Heart left ventricle (tissue), 13 donors: ENCODE measurements at regions not wholly inside any gene's neighbourhood (a gene's known extent, or its start where the extent isn't known, plus 50 kb on each side); places are given as distances from the start of the nearest gene placed in this dataset.

Experiments used
- CTCF ChIP-seq, 12 donors: fragments of 200-600 bp; sonication (generic) in 4 of 12; IDR thresholded peaks; one replicate each; pipeline versions ENCODE4 v1.5.0 to v1.8.0; 2018 to 2022; ENCODE audit warnings: antibody characterized with exemption in 12 of 12, mild to moderate bottlenecking in 5 of 12
- POLR2A ChIP-seq, 2 donors: fragments of 450-650 bp; IDR thresholded peaks; one replicate each; pipeline ENCODE4 v1.6.1; 2017; ENCODE audit warnings: antibody characterized with exemption in 2 of 2, mild to moderate bottlenecking in 2 of 2, moderate library complexity in 2 of 2
- donor health status: ischemic (EF 13 %, LVEDD 7.1; RV severe dilation, severe dysfunction).
- donor health status: DM: no; HTN: yes; CAD: no.
- donor health status: DM: no; HTN: no; CAD: no.
- donor health status: ischemic (EF 25% LVEDD 6.9; RV normal size, moderate dysfunction).
- donor health status: ischemic (EF 25% LVEDD 5.7; RV mildly dilated, moderate dysfunction).
- donor health status: ischemic (EF 35%, LVEDD 5.7; RV mildly dilated, moderate dysfunction).
- donor health status: nonischemic (EF 11% LVEDD 7.7; RV severe dilation, severe dysfunction).
- donor health status: DM: yes; HTN: yes; CAD: no.
- donor health status: PGD.
- donor health status: ischemic (EF 29% LVEDD 5.4; RV normal size, mild dysfunction).
- donor health status: nonischemic (EF 23%, LVEDD 6.1; RV moderate dilation, normal function).

GRCh38 chr2:65896446-65896845 lies 464.0 kb upstream of the SPRED2 start:
- TF ChIP-seq CTCF (IDR thresholded peaks at IDR 0.05) (no peak), POLR2A (IDR thresholded peaks at IDR 0.05) (no peak)
